OCI-LY1 (cell line): ENCODE measurements at regions not wholly inside any gene's neighbourhood (a gene's known extent, or its start where the extent isn't known, plus 50 kb on each side); places are given as distances from the start of the nearest gene placed in this dataset.
"Not testable (repeated sequence)": the region's sequence is repeated elsewhere in the genome, so short reads cannot be mapped to it uniquely, and the experiment has no call there.

Source experiments
- CTCF ChIP-seq: fragments of 200-600 bp; sonication (generic), shearing (Covaris generic); IDR thresholded peaks from 2 replicates; pipeline ENCODE4 v1.5.1; 2017; ENCODE audit warnings: mild to moderate bottlenecking, antibody characterized with exemption, low read length, moderate library complexity, mixed read lengths
- EZH2 ChIP-seq: fragments of 200-600 bp; sonication (generic), shearing (Covaris generic); IDR thresholded peaks from 2 replicates; pipeline ENCODE4 v1.8.0; 2017; ENCODE audit warnings: borderline replicate concordance, mixed run types, mild to moderate bottlenecking, antibody characterized with exemption, low read length, moderate library complexity, mixed read lengths

DNA sequence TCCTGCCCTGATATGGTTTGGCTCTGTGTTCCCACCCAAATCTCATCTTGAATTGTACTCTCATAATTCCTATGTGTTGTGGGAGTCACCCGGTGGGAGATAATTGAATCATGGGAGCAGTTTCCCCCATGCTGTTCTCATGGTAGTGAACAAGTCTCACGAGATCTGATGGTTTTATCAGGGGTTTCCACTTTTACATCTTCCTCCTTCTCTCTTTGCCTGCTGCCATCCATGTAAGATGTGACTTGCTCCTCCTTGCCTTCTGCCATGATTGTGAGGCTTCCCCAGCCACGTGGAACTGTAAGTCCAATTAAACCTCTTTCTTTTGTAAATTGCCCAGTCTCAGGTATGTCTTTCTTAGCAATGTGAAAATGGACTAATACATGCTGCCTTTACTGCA is 111.9 kb upstream of the STMND1 start:
- not testable (repeated sequence) for TF ChIP-seq CTCF, EZH2
